HepG2 (cell line): ENCODE measurements at regions not wholly inside any gene's neighbourhood (a gene's known extent, or its start where the extent isn't known, plus 50 kb on each side); places are given as distances from the start of the nearest gene placed in this dataset.

Experiments used
- ATAC-seq: fragments of 200-7000 bp; cut with Tn5 transposase; 3 replicates; pipeline ENCODE4 v1.9.1; 2020; ENCODE audit warnings: mild to moderate bottlenecking, moderate library complexity
- BruUV-seq: library from RNA; stranded (reverse); fragments of 400-500 nt; replicated peaks from 2 replicates; lab custom pipeline; 2021; lab: Mats Ljungman, UMichigan
- CTCF ChIA-PET: fragments of 300-600 bp; formaldehyde crosslinking; extraction: SDS; loops from one replicate; lab custom pipeline; 2021; ENCODE audit warnings: low total read pairs, inconsistent platforms, low intra/inter-chr PET ratio; lab: Yijun Ruan, JAX
- POLR2A ChIA-PET: fragments of 350-600 bp; sonication (Branson Sonifier 250); formaldehyde crosslinking; loops from one replicate; lab custom pipeline; 2020; ENCODE audit warnings: antibody characterized with exemption, inconsistent platforms; lab: Yijun Ruan, JAX
- DNase-seq: peaks from one replicate; pipeline ENCODE4 v3.0.0-alpha.2; 2015; ENCODE audit warnings: low spot score
- FAIRE-seq: peaks from 3 replicates; lab custom pipeline; 2011; peaks lifted over from hg19 to GRCh38; lab: Jason Lieb, UNC
- H2AFZ ChIP-seq: one replicate; pipeline ENCODE4 v1.6.1; 2011; ENCODE audit warnings: low read length, inconsistent platforms
- H3K27ac ChIP-seq: fragments of 300-600 bp; 3 replicates; pipeline ENCODE4 v1.8.0; 2011; ENCODE audit warnings: mixed run types, mild to moderate bottlenecking, mixed read lengths, low read length, inconsistent platforms; ENCODE audit not compliant: insufficient read depth; ENCODE audit errors: extremely low read length
- H3K27me3 ChIP-seq, 2 experiments: fragments of 200-600 bp in 1 of 2; 2 replicates in 1 of 2; 3 replicates in 1 of 2; pipeline versions ENCODE4 v1.6.0 to v1.8.0; 2011; ENCODE audit warnings: low read length in 2 of 2, mild to moderate bottlenecking in 2 of 2, moderate library complexity in 2 of 2, inconsistent platforms in 1 of 2; ENCODE audit not compliant: insufficient read depth in 2 of 2, control insufficient read depth in 1 of 2
- H3K36me3 ChIP-seq, 2 experiments: fragments of 200-600 bp in 1 of 2; replicated peaks in 1 of 2; 2 replicates in 1 of 2; 3 replicates in 1 of 2; pipeline versions ENCODE4 v1.5.1 to v1.8.0; 2011; ENCODE audit warnings: low read length in 2 of 2, inconsistent platforms in 1 of 2; ENCODE audit not compliant: insufficient read depth in 2 of 2, control insufficient read depth in 1 of 2
- H3K4me1 ChIP-seq: 2 replicates; pipeline ENCODE4 v1.5.1; 2012; ENCODE audit warnings: low read length, inconsistent platforms; ENCODE audit not compliant: insufficient read depth
- H3K4me2 ChIP-seq: 2 replicates; pipeline ENCODE4 v1.6.0; 2011; ENCODE audit warnings: low read depth, low read length, inconsistent platforms
- H3K4me3 ChIP-seq, 3 experiments: fragments of 200-600 bp in 1 of 3; sonication (generic), shearing (Covaris generic) in 1 of 3; replicated peaks in 1 of 3; 2 replicates each; pipeline ENCODE4 v1.5.1; 2011 to 2016; ENCODE audit warnings: low read length in 3 of 3, inconsistent platforms in 2 of 3, low read depth in 2 of 3, mild to moderate bottlenecking in 2 of 3, control low read depth in 1 of 3, mixed read lengths in 1 of 3; ENCODE audit not compliant: insufficient read depth in 1 of 3
- H3K79me2 ChIP-seq: one replicate; pipeline ENCODE4 v1.6.1; 2011; ENCODE audit warnings: low read length, inconsistent platforms; ENCODE audit not compliant: insufficient read depth
- H3K9ac ChIP-seq: 2 replicates; pipeline ENCODE4 v1.6.0; 2011; ENCODE audit warnings: mild to moderate bottlenecking, low read depth, low read length, inconsistent platforms; ENCODE audit not compliant: insufficient read depth
- H3K9me3 ChIP-seq: 2 replicates; pipeline ENCODE4 v1.5.1; 2012; ENCODE audit warnings: mild to moderate bottlenecking, low read length
- H4K20me1 ChIP-seq: 2 replicates; pipeline ENCODE4 v1.6.0; 2011; ENCODE audit warnings: inconsistent platforms, mild to moderate bottlenecking, low read length, moderate library complexity; ENCODE audit not compliant: insufficient read depth
- ATF6 ChIP-seq: sonication (generic); formaldehyde crosslinking; conservative IDR thresholded peaks from 2 replicates; pipeline ENCODE4 v1.4.0; 2020; ENCODE audit warnings: missing genetic modification reagents
- EED ChIP-seq: sonication (generic); formaldehyde crosslinking; IDR thresholded peaks from 2 replicates; pipeline ENCODE4 v1.5.0; 2020; ENCODE audit warnings: mild to moderate bottlenecking, missing genetic modification reagents
- FOXM1 ChIP-seq: sonication (generic); formaldehyde crosslinking; IDR thresholded peaks from 2 replicates; pipeline ENCODE4 v1.5.0; 2020; ENCODE audit warnings: missing genetic modification reagents
- HNF4G ChIP-seq, 2 experiments: sonication (generic) in 1 of 2; formaldehyde crosslinking in 1 of 2; IDR thresholded peaks; 2 replicates each; pipeline versions ENCODE4 v1.4.0 to v1.6.1; 2011 to 2020; ENCODE audit warnings: borderline replicate concordance in 2 of 2, low read depth in 2 of 2, mild to moderate bottlenecking in 2 of 2, low read length in 1 of 2, missing genetic modification reagents in 1 of 2, moderate library complexity in 1 of 2
- KLF13 ChIP-seq: sonication (generic); formaldehyde crosslinking; IDR thresholded peaks from 2 replicates; pipeline ENCODE4 v1.4.0; 2020; ENCODE audit warnings: mild to moderate bottlenecking, missing genetic modification reagents
- REL ChIP-seq: sonication (generic); formaldehyde crosslinking; conservative IDR thresholded peaks from 2 replicates; pipeline ENCODE4 v1.8.0; 2022; ENCODE audit warnings: mild to moderate bottlenecking, missing genetic modification reagents, moderate library complexity
- SMAD9 ChIP-seq: sonication (generic); formaldehyde crosslinking; IDR thresholded peaks from 2 replicates; pipeline ENCODE4 v1.5.1; 2020; ENCODE audit warnings: mild to moderate bottlenecking, missing genetic modification reagents
- SMYD3 ChIP-seq: sonication (generic); formaldehyde crosslinking; IDR thresholded peaks from 2 replicates; pipeline ENCODE4 v1.8.1; 2023; ENCODE audit warnings: mild to moderate bottlenecking, missing genetic modification reagents
- SSRP1 ChIP-seq: IDR thresholded peaks from 2 replicates; pipeline ENCODE4 v1.6.1; 2016; ENCODE audit warnings: control low read depth
- TBX2 ChIP-seq: sonication (generic); formaldehyde crosslinking; IDR thresholded peaks from 2 replicates; pipeline ENCODE4 v1.5.0; 2020; ENCODE audit warnings: missing genetic modification reagents, mild to moderate bottlenecking, borderline replicate concordance
- USF2 ChIP-seq, 2 experiments: sonication (generic) in 1 of 2; formaldehyde crosslinking in 1 of 2; IDR thresholded peaks; 2 replicates each; pipeline versions ENCODE4 v1.5.1 to v1.6.1; 2011 to 2020; ENCODE audit warnings: borderline replicate concordance in 1 of 2, low read depth in 1 of 2, low read length in 1 of 2, mild to moderate bottlenecking in 1 of 2, missing genetic modification reagents in 1 of 2, moderate library complexity in 1 of 2
- ZBTB26 ChIP-seq: IDR thresholded peaks from 2 replicates; pipeline ENCODE4 v1.6.1; 2016; ENCODE audit warnings: missing compliant biosample characterization, missing genetic modification reagents, borderline replicate concordance
- ZNF414 ChIP-seq: sonication (generic); formaldehyde crosslinking; IDR thresholded peaks from 2 replicates; pipeline ENCODE4 v1.5.0; 2020; ENCODE audit warnings: missing genetic modification reagents
- ZNF619 ChIP-seq: sonication (generic); formaldehyde crosslinking; IDR thresholded peaks from 2 replicates; pipeline ENCODE4 v1.4.0; 2020; ENCODE audit warnings: mild to moderate bottlenecking, missing genetic modification reagents
- WGBS: methylation state at CpG from one replicate; pipeline ENCODE4 v1.1.6; 2017; ENCODE audit warnings: low lambda C conversion rate; 5-methylcytosine and 5-hydroxymethylcytosine counted together
- in situ Hi-C: cut with HindIII; loops from 2 replicates; pipeline ENCODE4 v1.10.0; 2017; ENCODE audit warnings: low pct_unique_long_range_greater_than_20kb; ENCODE audit not compliant: extremely low pct_ligation_motif_present
- intact Hi-C: fragments of 100-400 bp; cut with micrococcal nuclease; formaldehyde crosslinking; loops from one replicate; pipeline ENCODE4 v1.10.0; 2022; ENCODE audit not compliant: unreplicated experiment

- no peak for TF ChIP-seq USF2 (IDR thresholded peaks at IDR 0.05; ENCODE audit: low read depth, low read length)
- TF ChIP-seq USF2 (CRISPR knock-in tag; IDR thresholded peaks at IDR 0.05; ENCODE audit: borderline replicate concordance), result no peak
- TF ChIP-seq ZBTB26, result no peak
- TF ChIP-seq TBX2 (CRISPR knock-in tag), result no peak
- no peak for TF ChIP-seq REL (CRISPR knock-in tag)
- no peak for TF ChIP-seq HNF4G (IDR thresholded peaks at IDR 0.05; ENCODE audit: borderline replicate concordance, low read depth, low read length)
- no peak for TF ChIP-seq HNF4G (CRISPR knock-in tag; IDR thresholded peaks at IDR 0.05; ENCODE audit: borderline replicate concordance, low read depth)
These were observed 708.9 kb upstream of the CITED2 start (continued) for GRCh38 chr6:140083375-140083774.

GRCh38 chr6:140082867-140083297 is 708.4 kb upstream of the CITED2 start:
- no peak overlapping the region for H3K9ac ChIP-seq
- ChIA-PET CTCF (no interaction called here), POLR2A (no interaction called here)
- H3K4me3 ChIP-seq, result no peak overlapping the region
- no peak overlapping the region for H2AFZ ChIP-seq
- H3K4me2 ChIP-seq, result no peak overlapping the region
- BruUV-seq, result no TSS peak
- H4K20me1 ChIP-seq, result no peaks in the 10 kb centered on the region
- no peaks in the 10 kb centered on the region for H3K36me3 ChIP-seq
- no peaks in the 10 kb centered on the region for H3K9me3 ChIP-seq
- DNase-seq, result no peak
- no peak for ATAC-seq
- H3K79me2 ChIP-seq, result no peaks in the 10 kb centered on the region
- no peaks in the 10 kb centered on the region for H3K27me3 ChIP-seq
- H3K4me1 ChIP-seq, result no peaks in the 10 kb centered on the region
- H3K27ac ChIP-seq, result no peak overlapping the region
- WGBS, result 0% methylated on average over 1 of the region's 1 CpG
- in situ Hi-C loops, result no loop called here
- no peak for FAIRE-seq
- TF ChIP-seq ATF6 (CRISPR knock-in tag) (no peak), ZNF414 (CRISPR knock-in tag) (no peak), FOXM1 (CRISPR knock-in tag) (no peak), KLF13 (CRISPR knock-in tag) (no peak), EED (no peak), ZNF619 (no peak), SMAD9 (no peak), SSRP1 (CRISPR knock-in tag) (no peak), SMYD3 (CRISPR knock-in tag) (no peak)
- TF ChIP-seq, all 625 proteins: peak for 0
- intact Hi-C loops, result no loop called here
